Body of pancreas (tissue), 4 donors: ENCODE measurements at regions not wholly inside any gene's neighbourhood (a gene's known extent, or its start where the extent isn't known, plus 50 kb on each side); places are given as distances from the start of the nearest gene placed in this dataset.

Source experiments
- POLR2A ChIP-seq, 3 donors: fragments of 450-650 bp; IDR thresholded peaks; one replicate each; pipeline ENCODE4 v1.6.1; 2016; ENCODE audit warnings: antibody characterized with exemption in 3 of 3, mild to moderate bottlenecking in 2 of 3
- TF ChIP-seq, protein P1 (sequence below), 7 experiments: fragments of 450-650 bp in 4 of 7; fragments of 200-600 bp in 3 of 7; sonication (generic) in 3 of 7; IDR thresholded peaks; one replicate each; pipeline ENCODE4 v1.5.1; 2016 to 2019; ENCODE audit warnings: antibody characterized with exemption in 7 of 7

DNA sequence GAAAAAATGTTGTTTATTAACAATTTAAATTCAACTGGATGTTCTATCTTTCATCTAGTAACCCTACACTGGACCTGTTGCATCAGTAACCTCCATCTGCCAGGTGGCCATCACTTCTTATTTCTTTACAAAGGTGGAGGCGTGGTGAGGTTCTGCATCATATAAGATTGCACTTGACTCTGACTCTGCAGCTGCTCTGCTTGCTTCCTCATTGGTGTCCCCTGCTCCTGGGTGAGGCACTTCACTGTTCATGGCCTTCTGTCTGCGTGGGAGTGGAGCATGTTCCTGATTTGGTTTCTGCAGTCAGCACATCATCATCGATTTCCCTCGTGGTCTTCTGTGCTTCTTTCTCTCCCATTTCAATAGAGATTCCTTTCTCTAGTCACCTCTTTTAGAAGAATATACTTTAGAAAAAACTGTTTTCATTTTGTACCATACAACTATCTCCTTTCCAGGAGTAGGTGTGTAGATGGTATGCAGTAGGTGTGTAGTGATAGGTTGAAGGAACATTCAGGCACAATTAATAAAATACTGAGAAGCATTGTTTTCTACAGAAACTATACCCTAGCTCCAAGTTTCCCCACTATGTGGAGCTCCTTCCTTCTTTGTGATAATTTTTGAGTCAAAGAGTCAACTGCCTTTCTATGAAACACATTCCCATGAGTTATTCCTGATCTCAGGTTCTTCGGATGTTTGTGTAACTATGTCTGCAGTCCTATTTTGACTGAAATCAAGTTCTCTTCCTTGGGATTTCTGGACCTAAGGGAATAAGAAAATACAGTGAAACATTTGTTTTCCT lies 231.7 kb upstream of the CNTNAP2 start:
- TF ChIP-seq, protein P1, sequence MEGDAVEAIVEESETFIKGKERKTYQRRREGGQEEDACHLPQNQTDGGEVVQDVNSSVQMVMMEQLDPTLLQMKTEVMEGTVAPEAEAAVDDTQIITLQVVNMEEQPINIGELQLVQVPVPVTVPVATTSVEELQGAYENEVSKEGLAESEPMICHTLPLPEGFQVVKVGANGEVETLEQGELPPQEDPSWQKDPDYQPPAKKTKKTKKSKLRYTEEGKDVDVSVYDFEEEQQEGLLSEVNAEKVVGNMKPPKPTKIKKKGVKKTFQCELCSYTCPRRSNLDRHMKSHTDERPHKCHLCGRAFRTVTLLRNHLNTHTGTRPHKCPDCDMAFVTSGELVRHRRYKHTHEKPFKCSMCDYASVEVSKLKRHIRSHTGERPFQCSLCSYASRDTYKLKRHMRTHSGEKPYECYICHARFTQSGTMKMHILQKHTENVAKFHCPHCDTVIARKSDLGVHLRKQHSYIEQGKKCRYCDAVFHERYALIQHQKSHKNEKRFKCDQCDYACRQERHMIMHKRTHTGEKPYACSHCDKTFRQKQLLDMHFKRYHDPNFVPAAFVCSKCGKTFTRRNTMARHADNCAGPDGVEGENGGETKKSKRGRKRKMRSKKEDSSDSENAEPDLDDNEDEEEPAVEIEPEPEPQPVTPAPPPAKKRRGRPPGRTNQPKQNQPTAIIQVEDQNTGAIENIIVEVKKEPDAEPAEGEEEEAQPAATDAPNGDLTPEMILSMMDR (IDR thresholded peaks at IDR 0.05), result no peak
- no peak for TF ChIP-seq POLR2A (IDR thresholded peaks at IDR 0.05)
